ENCODE measurements at regions not wholly inside any gene's neighbourhood (a gene's known extent, or its start where the extent isn't known, plus 50 kb on each side); places are given as distances from the start of the nearest gene placed in this dataset.

GRCh38 chr4:130185123-130185522 is 1089.2 kb downstream of the C4orf33 start:
- Histone ChIP-seq H3K79me2 (ENCODE audit: insufficient read depth) (no peaks in the 10 kb centered on the region), H3K9me2 (ENCODE audit: insufficient read depth) (0 out of 2 replicates have a peak, but pooled peaks cover 5% of the 10 kb centered on the region), H2AFZ (no peak overlapping the region), H3K4me3 (no peak overlapping the region), H3K27ac (no peak overlapping the region), H4K20me1 (ENCODE audit: insufficient read depth) (no peaks in the 10 kb centered on the region), H3F3A (ENCODE audit: insufficient read depth) (no peaks in the 10 kb centered on the region), H3K4me1 (ENCODE audit: insufficient read depth) (no peaks in the 10 kb centered on the region), H3K9me3 (ENCODE audit: low read depth) (peaks cover 6% of the 10 kb centered on the region), H3K27me3 (replicated peaks; ENCODE audit: insufficient read depth) (no peaks in the 10 kb centered on the region), H3K4me2 (ENCODE audit: unreplicated experiment) (no peak overlapping the region), H3K9ac (no peak overlapping the region), H3K36me3 (ENCODE audit: low read depth) (no peaks in the 10 kb centered on the region)
- no peak for DNase-seq
- no peak for TF ChIP-seq EZH2phosphoT487 (IDR thresholded peaks at IDR 0.05; ENCODE audit: insufficient read depth, low read depth)
- TF ChIP-seq EZH2 (IDR thresholded peaks at IDR 0.05; ENCODE audit: insufficient read depth, poor library complexity, severe bottlenecking): no peak
- in situ Hi-C loops (cut with MboI): no loop called here

GRCh38 chr4:130186931-130187330 is 1091.0 kb downstream of the C4orf33 start:
- H4K20me1 ChIP-seq (ENCODE audit: insufficient read depth): no peaks in the 10 kb centered on the region
- DNase-seq: no peak
- WGBS, 2 experiments (ENCODE audit: low coverage in 1 of 2, low lambda C conversion rate in 2 of 2, missing lambda C conversion rate in 2 of 2): 14 to 16% methylated on average over 3 of the region's 3 CpGs
- no peak overlapping the region for H3K27ac ChIP-seq
- in situ Hi-C loops (cut with MboI): no loop called here
- H2AFZ ChIP-seq: no peak overlapping the region
- H3K9ac ChIP-seq: no peak overlapping the region
- no peaks in the 10 kb centered on the region for H3K79me2 ChIP-seq (ENCODE audit: insufficient read depth)
- no peak overlapping the region for H3K4me2 ChIP-seq (ENCODE audit: unreplicated experiment)
- 0 out of 2 replicates have a peak, but pooled peaks cover 5% of the 10 kb centered on the region for H3K9me2 ChIP-seq (ENCODE audit: insufficient read depth)
- H3K27me3 ChIP-seq (replicated peaks; ENCODE audit: insufficient read depth): no peaks in the 10 kb centered on the region
- no peaks in the 10 kb centered on the region for H3F3A ChIP-seq (ENCODE audit: insufficient read depth)
- no peak for TF ChIP-seq EZH2phosphoT487 (IDR thresholded peaks at IDR 0.05; ENCODE audit: insufficient read depth, low read depth)
- no peak for TF ChIP-seq EZH2 (IDR thresholded peaks at IDR 0.05; ENCODE audit: insufficient read depth, poor library complexity, severe bottlenecking)
- H3K4me3 ChIP-seq: no peak overlapping the region
- H3K36me3 ChIP-seq (ENCODE audit: low read depth): no peaks in the 10 kb centered on the region
- H3K9me3 ChIP-seq (ENCODE audit: low read depth): peaks cover 6% of the 10 kb centered on the region
- no peaks in the 10 kb centered on the region for H3K4me1 ChIP-seq (ENCODE audit: insufficient read depth)

DNA sequence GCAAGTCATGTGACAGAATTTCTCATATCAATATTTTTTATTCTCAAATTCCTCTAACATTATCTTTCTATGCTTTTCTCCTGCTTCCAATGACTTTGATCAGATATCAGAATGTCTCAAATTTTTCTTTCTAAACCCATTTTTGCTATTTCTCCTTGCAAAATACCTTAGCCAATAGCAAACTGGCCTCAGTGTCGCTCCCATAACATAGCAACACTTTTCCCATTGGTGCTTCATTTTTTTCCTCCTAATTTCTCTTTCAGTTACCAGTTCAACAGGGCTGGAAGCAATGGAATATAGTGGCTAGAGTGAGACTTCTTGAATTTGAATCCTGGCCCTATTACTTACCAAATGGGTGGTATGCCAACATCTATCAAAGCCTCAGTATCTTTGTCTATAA is 1091.6 kb downstream of the C4orf33 start:
- H3F3A ChIP-seq (ENCODE audit: insufficient read depth): no peaks in the 10 kb centered on the region

DNA sequence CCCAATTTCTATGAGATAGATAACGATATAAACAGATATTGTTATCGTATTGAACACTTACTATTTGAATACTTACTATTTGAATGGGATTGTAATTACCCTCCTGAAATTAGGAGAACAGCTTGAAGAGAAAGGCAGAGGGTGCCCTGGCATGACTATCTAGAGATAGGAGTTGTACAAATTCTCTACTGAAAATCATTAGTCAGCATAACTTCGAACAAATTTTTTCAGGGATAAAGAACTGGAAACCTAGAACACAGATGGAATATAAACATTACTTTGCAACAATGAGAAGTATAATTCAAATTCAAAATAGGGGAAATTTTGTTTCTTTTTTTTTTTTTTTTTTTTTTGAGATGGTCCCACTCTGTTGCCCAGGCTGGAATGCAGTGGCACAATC is 1096.8 kb downstream of the C4orf33 start:
- H3F3A ChIP-seq (ENCODE audit: insufficient read depth): no peaks in the 10 kb centered on the region
- H3K4me2 ChIP-seq (ENCODE audit: unreplicated experiment): no peak overlapping the region
- 42 to 60% methylated on average over 3 of the region's 3 CpGs for WGBS, 2 experiments (ENCODE audit: low coverage in 1 of 2, low lambda C conversion rate in 2 of 2, missing lambda C conversion rate in 2 of 2)
- H3K9ac ChIP-seq: no peak overlapping the region
- no peaks in the 10 kb centered on the region for H3K79me2 ChIP-seq (ENCODE audit: insufficient read depth)
- no peak overlapping the region for H3K4me3 ChIP-seq
- TF ChIP-seq EZH2 (IDR thresholded peaks at IDR 0.05; ENCODE audit: insufficient read depth, poor library complexity, severe bottlenecking): no peak
- TF ChIP-seq EZH2phosphoT487 (IDR thresholded peaks at IDR 0.05; ENCODE audit: insufficient read depth, low read depth): no peak
- DNase-seq: no peak
- H3K27me3 ChIP-seq (replicated peaks; ENCODE audit: insufficient read depth): no peaks in the 10 kb centered on the region
- no peaks in the 10 kb centered on the region for H4K20me1 ChIP-seq (ENCODE audit: insufficient read depth)
- H3K36me3 ChIP-seq (ENCODE audit: low read depth): no peaks in the 10 kb centered on the region
- H3K27ac ChIP-seq: no peak overlapping the region
- in situ Hi-C loops (cut with MboI): no loop called here
- H2AFZ ChIP-seq: no peak overlapping the region
- H3K9me2 ChIP-seq (ENCODE audit: insufficient read depth): no peaks in the 10 kb centered on the region
- no peaks in the 10 kb centered on the region for H3K4me1 ChIP-seq (ENCODE audit: insufficient read depth)
- H3K9me3 ChIP-seq (ENCODE audit: low read depth): no peaks in the 10 kb centered on the region

More for the DNA sequence above, 1091.6 kb downstream of the C4orf33 start:
- no peaks in the 10 kb centered on the region for H3K27me3 ChIP-seq (replicated peaks; ENCODE audit: insufficient read depth)
- H2AFZ ChIP-seq: no peak overlapping the region
- 5 to 8% methylated on average over 1 of the region's 1 CpG for WGBS, 2 experiments (ENCODE audit: low coverage in 1 of 2, low lambda C conversion rate in 2 of 2, missing lambda C conversion rate in 2 of 2)
- H3K4me3 ChIP-seq: no peak overlapping the region
- H3K79me2 ChIP-seq (ENCODE audit: insufficient read depth): no peaks in the 10 kb centered on the region
- H3K4me2 ChIP-seq (ENCODE audit: unreplicated experiment): no peak overlapping the region
- DNase-seq: no peak
- no peaks in the 10 kb centered on the region for H3K4me1 ChIP-seq (ENCODE audit: insufficient read depth)
- no peak overlapping the region for H3K27ac ChIP-seq
- in situ Hi-C loops (cut with MboI): no loop called here
- peaks cover 6% of the 10 kb centered on the region for H3K9me3 ChIP-seq (ENCODE audit: low read depth)
- no peak overlapping the region for H3K9ac ChIP-seq
- H4K20me1 ChIP-seq (ENCODE audit: insufficient read depth): no peaks in the 10 kb centered on the region
- no peaks in the 10 kb centered on the region for H3K36me3 ChIP-seq (ENCODE audit: low read depth)
- TF ChIP-seq EZH2phosphoT487 (IDR thresholded peaks at IDR 0.05; ENCODE audit: insufficient read depth, low read depth): no peak
- no peak for TF ChIP-seq EZH2 (IDR thresholded peaks at IDR 0.05; ENCODE audit: insufficient read depth, poor library complexity, severe bottlenecking)
- H3K9me2 ChIP-seq (ENCODE audit: insufficient read depth): 0 out of 2 replicates have a peak, but pooled peaks cover 5% of the 10 kb centered on the region

- Histone ChIP-seq H3F3A (ENCODE audit: insufficient read depth) (no peaks in the 10 kb centered on the region), H3K4me1 (ENCODE audit: insufficient read depth) (no peaks in the 10 kb centered on the region), H2AFZ (no peak overlapping the region), H3K9me2 (ENCODE audit: insufficient read depth) (no peaks in the 10 kb centered on the region), H4K20me1 (ENCODE audit: insufficient read depth) (no peaks in the 10 kb centered on the region), H3K4me2 (ENCODE audit: unreplicated experiment) (no peak overlapping the region), H3K9me3 (ENCODE audit: low read depth) (no peaks in the 10 kb centered on the region), H3K4me3 (no peak overlapping the region), H3K9ac (no peak overlapping the region), H3K27ac (no peak overlapping the region), H3K79me2 (ENCODE audit: insufficient read depth) (no peaks in the 10 kb centered on the region), H3K36me3 (ENCODE audit: low read depth) (no peaks in the 10 kb centered on the region), H3K27me3 (replicated peaks; ENCODE audit: insufficient read depth) (no peaks in the 10 kb centered on the region)
- DNase-seq: no peak
- TF ChIP-seq EZH2phosphoT487 (IDR thresholded peaks at IDR 0.05; ENCODE audit: insufficient read depth, low read depth) (no peak), EZH2 (IDR thresholded peaks at IDR 0.05; ENCODE audit: insufficient read depth, poor library complexity, severe bottlenecking) (no peak)
- in situ Hi-C loops (cut with MboI): no loop called here
Measured at GRCh38 chr4:130197946-130198345, 1102.0 kb downstream of the C4orf33 start.

All from GM23248 (cell line).